HEK293T (cell line): ENCODE measurements at regions not wholly inside any gene's neighbourhood (a gene's known extent, or its start where the extent isn't known, plus 50 kb on each side); places are given as distances from the start of the nearest gene placed in this dataset.
"Not testable (repeated sequence)": the region's sequence is repeated elsewhere in the genome, so short reads cannot be mapped to it uniquely, and the experiment has no call there.

Experiments
- CTCF ChIA-PET: fragments of 350-600 bp; formaldehyde crosslinking; extraction: SDS; loops from one replicate; lab custom pipeline; 2021; ENCODE audit warnings: antibody characterized with exemption, inconsistent platforms; lab: Yijun Ruan, JAX
- POLR2A ChIA-PET: fragments of 350-600 bp; formaldehyde crosslinking; extraction: SDS; loops from one replicate; lab custom pipeline; 2020; ENCODE audit warnings: antibody characterized with exemption, inconsistent platforms; lab: Yijun Ruan, JAX
- DNase-seq: peaks from one replicate; pipeline ENCODE4 v3.0.0; 2012; ENCODE audit warnings: mixed read lengths; ENCODE audit errors: extremely low spot score
- ELF4 ChIP-seq: fragments of 450-650 bp; IDR thresholded peaks from 2 replicates; pipeline ENCODE4 v1.6.1; 2017; ENCODE audit warnings: antibody characterized with exemption
- FOXA1 ChIP-seq: fragments of 450-650 bp; IDR thresholded peaks from 2 replicates; pipeline ENCODE4 v1.6.1; 2016; ENCODE audit warnings: mild to moderate bottlenecking
- FOXK2 ChIP-seq: fragments of 450-650 bp; IDR thresholded peaks from 2 replicates; pipeline ENCODE4 v1.6.1; 2016; ENCODE audit warnings: mild to moderate bottlenecking
- HDGF ChIP-seq: fragments of 450-650 bp; IDR thresholded peaks from 2 replicates; pipeline ENCODE4 v1.6.1; 2017; ENCODE audit warnings: antibody characterized with exemption, borderline replicate concordance
- L3MBTL2 ChIP-seq: fragments of 450-650 bp; conservative IDR thresholded peaks from 2 replicates; pipeline ENCODE4 v1.6.1; 2016; ENCODE audit warnings: mild to moderate bottlenecking
- LEF1 ChIP-seq: fragments of 450-650 bp; IDR thresholded peaks from 2 replicates; pipeline ENCODE4 v1.6.1; 2017; ENCODE audit warnings: mild to moderate bottlenecking, borderline replicate concordance
- NFRKB ChIP-seq: fragments of 450-650 bp; IDR thresholded peaks from 2 replicates; pipeline ENCODE4 v1.6.1; 2016; ENCODE audit warnings: mild to moderate bottlenecking, moderate library complexity
- PKNOX1 ChIP-seq: fragments of 450-650 bp; IDR thresholded peaks from 2 replicates; pipeline ENCODE4 v1.6.1; 2016
- SP1 ChIP-seq: fragments of 450-650 bp; IDR thresholded peaks from 2 replicates; pipeline ENCODE4 v1.6.1; 2017
- SUZ12 ChIP-seq: fragments of 450-650 bp; IDR thresholded peaks from 2 replicates; pipeline ENCODE4 v1.6.1; 2016; ENCODE audit warnings: mild to moderate bottlenecking
- TARDBP ChIP-seq: fragments of 450-650 bp; IDR thresholded peaks from 2 replicates; pipeline ENCODE4 v1.6.1; 2016

DNA sequence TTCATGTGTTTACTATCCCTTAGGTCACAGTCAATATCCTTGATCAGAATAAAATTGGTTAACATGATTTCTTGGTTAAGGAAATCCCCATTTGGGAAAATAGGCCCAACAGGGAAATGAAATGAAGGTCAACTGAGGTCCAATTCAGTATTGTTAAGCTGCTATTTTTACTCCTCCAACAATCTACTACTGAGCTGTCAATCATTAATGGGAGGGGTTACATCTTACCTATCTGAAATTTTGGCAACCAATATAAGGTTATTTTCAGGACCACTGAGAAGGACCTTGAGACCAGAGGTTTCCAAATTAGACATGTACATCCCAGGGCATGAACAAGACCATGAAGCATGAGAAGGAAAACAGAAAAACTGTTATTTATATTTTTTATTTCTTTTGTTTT is 64.2 kb upstream of the ALG13 start:
- DNase-seq: no peak
- POLR2A ChIA-PET: no interaction called here
- peak; percentile 81 for TF ChIP-seq PKNOX1
- TF ChIP-seq SUZ12: no peak
- no peak for TF ChIP-seq FOXA1
- TF ChIP-seq HDGF: no peak
- no peak for TF ChIP-seq NFRKB
- no peak for TF ChIP-seq L3MBTL2
- TF ChIP-seq LEF1: no peak
- TF ChIP-seq FOXK2: no peak
- CTCF ChIA-PET: no interaction called here

DNA sequence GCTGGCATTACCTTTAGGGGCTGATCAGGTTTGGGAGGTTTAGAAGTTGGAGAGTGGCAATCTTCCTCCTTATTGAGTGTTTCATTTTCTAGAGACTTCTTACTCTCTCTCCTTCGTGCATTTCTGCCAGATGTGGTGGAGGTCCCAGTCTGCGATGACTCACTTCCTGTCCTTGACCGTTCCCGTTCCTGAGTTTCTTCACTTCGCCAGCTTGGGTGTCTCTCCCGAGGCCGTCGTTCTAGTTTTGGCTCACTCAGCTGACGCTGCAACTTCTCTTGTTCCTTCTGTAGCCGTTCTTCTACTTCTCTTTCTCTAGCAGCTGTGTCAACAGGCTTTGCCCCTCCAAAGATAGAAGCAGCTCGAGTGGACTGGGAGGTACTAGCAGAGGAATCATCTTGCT is 60.9 kb upstream of the ALG13 start:
- CTCF ChIA-PET, POLR2A ChIA-PET, DNase-seq: not testable (repeated sequence)

- CTCF ChIA-PET: no interaction called here
- no peak for DNase-seq
- POLR2A ChIA-PET: no interaction called here
- no peak for TF ChIP-seq SP1
- no peak for TF ChIP-seq ELF4
- TF ChIP-seq TARDBP: no peak
- TF ChIP-seq L3MBTL2: no peak
- no peak for TF ChIP-seq SUZ12
- TF ChIP-seq HDGF: no peak
- no peak for TF ChIP-seq FOXA1
- TF ChIP-seq NFRKB: no peak
- no peak for TF ChIP-seq LEF1
Measured at GRCh38 chrX:111624169-111624568, 56.8 kb upstream of the ALG13 start.

GRCh38 chrX:111627256-111627655 is 53.7 kb upstream of the ALG13 start:
- CTCF ChIA-PET, DNase-seq, POLR2A ChIA-PET: not testable (repeated sequence)
